Gastrocnemius medialis (tissue), 4 donors: ENCODE measurements at regions not wholly inside any gene's neighbourhood (a gene's known extent, or its start where the extent isn't known, plus 50 kb on each side); places are given as distances from the start of the nearest gene placed in this dataset.

Experiments used
- ATAC-seq, 2 donors: fragments of 150-250 bp; one replicate each; pipeline ENCODE4 v1.9.1; 2016
- DNase-seq, 2 donors: peaks; one replicate each; pipeline ENCODE4 v3.0.0-alpha.2; 2019
- H3K27ac ChIP-seq, 4 donors: fragments of 200-600 bp; sonication (generic); 1 replicate in 1 of 4; 2 replicates in 3 of 4; pipeline ENCODE4 v1.5.1; 2016 to 2018; ENCODE audit warnings: mild to moderate bottlenecking in 2 of 4, moderate library complexity in 1 of 4
- H3K27me3 ChIP-seq, 3 donors: fragments of 200-600 bp; sonication (generic) in 2 of 3; 1 replicate in 1 of 3; 2 replicates in 2 of 3; pipeline versions ENCODE4 v1.5.1 to v1.6.0; 2016 to 2019; ENCODE audit warnings: mild to moderate bottlenecking in 1 of 3, moderate library complexity in 1 of 3
- H3K36me3 ChIP-seq, 2 donors: fragments of 200-600 bp; sonication (generic) in 1 of 2; one replicate each; pipeline ENCODE4 v1.5.1; 2017 to 2018
- H3K4me1 ChIP-seq, 2 donors: fragments of 200-600 bp; sonication (generic) in 1 of 2; one replicate each; pipeline ENCODE4 v1.5.1; 2016 to 2017; ENCODE audit warnings: mild to moderate bottlenecking in 2 of 2
- H3K4me3 ChIP-seq, 4 donors: fragments of 200-600 bp; sonication (generic) in 3 of 4; 1 replicate in 1 of 4; 2 replicates in 3 of 4; pipeline ENCODE4 v1.5.1; 2016 to 2019; ENCODE audit warnings: mild to moderate bottlenecking in 2 of 4
- H3K9me3 ChIP-seq, 3 donors: fragments of 200-600 bp; sonication (generic) in 2 of 3; 1 replicate in 1 of 3; 2 replicates in 2 of 3; pipeline ENCODE4 v1.5.1; 2016 to 2019
- CTCF ChIP-seq, 5 experiments: fragments of 450-650 bp in 3 of 5; fragments of 200-600 bp in 2 of 5; sonication (generic) in 2 of 5; IDR thresholded peaks in 4 of 5; conservative IDR thresholded peaks in 1 of 5; 1 replicate in 4 of 5; 2 replicates in 1 of 5; pipeline ENCODE4 v1.5.1; 2016 to 2019; ENCODE audit warnings: antibody characterized with exemption in 5 of 5, mild to moderate bottlenecking in 3 of 5, moderate library complexity in 3 of 5
- POLR2A ChIP-seq, 2 donors: fragments of 450-650 bp; IDR thresholded peaks; one replicate each; pipeline ENCODE4 v1.6.1; 2017; ENCODE audit warnings: antibody characterized with exemption in 2 of 2, mild to moderate bottlenecking in 2 of 2, moderate library complexity in 2 of 2
- in situ Hi-C, 4 donors: fragments of 200-750 bp; cut with MboI; loops; one replicate each; pipeline versions ENCODE4 v1.15.0 to v1.8.0; 2017; ENCODE audit warnings: low sequenced_read_pairs in 4 of 4
- intact Hi-C: fragments of 100-400 bp; cut with DNase I; formaldehyde crosslinking; loops from one replicate; pipeline ENCODE4 v1.15.1; 2023; ENCODE audit warnings: low total_unique reads

GRCh38 chr22:48288376-48288940, 1526.0 kb downstream of the TBC1D22A start:
- in situ Hi-C loops (no loop called here), intact Hi-C loops (no loop called here)
- no peak for TF ChIP-seq CTCF (IDR thresholded peaks at IDR 0.05 in 4 of 5, conservative IDR thresholded peaks at IDR 0.05 in 1 of 5)
- TF ChIP-seq POLR2A (IDR thresholded peaks at IDR 0.05) = no peak
- Histone ChIP-seq H3K27ac (no peak overlapping the region), H3K4me3 (no peak overlapping the region), H3K36me3 (no peaks in the 10 kb centered on the region), H3K4me1 (no peaks in the 10 kb centered on the region), H3K27me3 (no peaks in the 10 kb centered on the region), H3K9me3 (no peaks in the 10 kb centered on the region)
- DNase-seq (no peak), ATAC-seq (no peak)

- Histone ChIP-seq H3K9me3 (no peaks in the 10 kb centered on the region), H3K36me3 (no peaks in the 10 kb centered on the region), H3K27ac (no peak overlapping the region), H3K4me3 (no peak overlapping the region), H3K27me3 (no peaks in the 10 kb centered on the region), H3K4me1 (no peaks in the 10 kb centered on the region)
- DNase-seq = no peak
- ATAC-seq = no peak
- TF ChIP-seq CTCF (IDR thresholded peaks at IDR 0.05 in 4 of 5, conservative IDR thresholded peaks at IDR 0.05 in 1 of 5) (no peak), POLR2A (IDR thresholded peaks at IDR 0.05) (no peak)
- in situ Hi-C loops = no loop called here
- intact Hi-C loops = no loop called here
Measured at GRCh38 chr22:48287031-48287430, 1524.6 kb downstream of the TBC1D22A start.

DNA sequence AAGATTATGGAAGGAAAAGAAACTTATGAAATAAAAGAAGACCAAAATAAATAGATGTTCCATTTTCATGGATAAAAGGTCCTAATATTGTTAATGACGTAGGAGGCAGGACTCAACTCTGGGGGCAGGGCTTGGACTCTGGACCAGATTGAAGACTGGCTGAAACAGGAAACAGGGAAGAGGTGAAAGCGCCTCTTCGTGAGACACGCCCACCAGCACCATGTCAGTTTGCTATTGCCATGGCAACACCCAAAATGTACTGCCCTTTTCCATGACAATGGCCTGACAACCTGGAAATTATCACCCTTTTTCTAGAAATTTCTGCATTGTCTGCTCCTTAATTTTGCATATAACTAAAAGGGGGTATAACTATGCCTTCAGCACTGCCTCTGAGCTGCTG, 1522.2 kb downstream of the TBC1D22A start:
- TF ChIP-seq CTCF (IDR thresholded peaks at IDR 0.05 in 4 of 5, conservative IDR thresholded peaks at IDR 0.05 in 1 of 5) (no peak), POLR2A (IDR thresholded peaks at IDR 0.05) (no peak)
- Histone ChIP-seq H3K36me3 (no peaks in the 10 kb centered on the region), H3K4me1 (no peaks in the 10 kb centered on the region), H3K27ac (no peak overlapping the region), H3K9me3 (no peaks in the 10 kb centered on the region), H3K4me3 (no peak overlapping the region), H3K27me3 (peaks cover 0 to 2% (median 0%) of the 10 kb centered on the region in 3 donors)
- in situ Hi-C loops = no loop called here
- DNase-seq (no peak), ATAC-seq (no peak)
- intact Hi-C loops = no loop called here

DNA sequence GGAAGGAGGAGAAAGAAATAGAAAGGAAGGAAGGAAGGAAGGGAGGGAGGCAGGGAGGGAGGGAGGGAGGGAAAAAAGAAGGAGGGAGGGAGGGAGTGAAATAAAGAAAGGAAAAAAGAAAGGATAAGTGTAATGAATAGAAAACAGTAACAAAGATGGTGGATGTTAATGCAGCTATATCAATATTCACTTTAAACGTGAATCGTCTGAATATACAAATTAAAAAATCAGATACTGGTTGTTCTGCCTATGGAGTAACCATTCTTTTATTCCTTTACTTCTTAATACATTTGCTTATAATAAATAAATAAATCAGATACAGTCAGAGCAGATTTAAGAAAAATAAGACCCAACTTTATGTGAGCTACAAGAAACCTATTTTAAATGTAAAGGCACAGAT, 1520.4 kb downstream of the TBC1D22A start:
- peaks cover 0 to 3% (median under 1%) of the 10 kb centered on the region in 3 donors for H3K27me3 ChIP-seq
- no peaks in the 10 kb centered on the region for H3K9me3 ChIP-seq
- DNase-seq (no peak), ATAC-seq (no peak)
- no peak overlapping the region for H3K27ac ChIP-seq
- in situ Hi-C loops = no loop called here
- no peak for TF ChIP-seq POLR2A (IDR thresholded peaks at IDR 0.05)
- TF ChIP-seq CTCF (IDR thresholded peaks at IDR 0.05 in 4 of 5, conservative IDR thresholded peaks at IDR 0.05 in 1 of 5) = no peak
- H3K4me3 ChIP-seq = no peak overlapping the region
- H3K4me1 ChIP-seq = no peaks in the 10 kb centered on the region
- intact Hi-C loops = no loop called here
- no peaks in the 10 kb centered on the region for H3K36me3 ChIP-seq

- Histone ChIP-seq H3K9me3 (no peaks in the 10 kb centered on the region), H3K27me3 (peaks cover 3 to 9% (median 4%) of the 10 kb centered on the region in 3 donors), H3K27ac (no peak overlapping the region), H3K4me1 (no peaks in the 10 kb centered on the region), H3K4me3 (no peak overlapping the region), H3K36me3 (no peaks in the 10 kb centered on the region)
- no peak for DNase-seq
- TF ChIP-seq CTCF (IDR thresholded peaks at IDR 0.05 in 4 of 5, conservative IDR thresholded peaks at IDR 0.05 in 1 of 5) (no peak), POLR2A (IDR thresholded peaks at IDR 0.05) (no peak)
- in situ Hi-C loops (no loop called here), intact Hi-C loops (no loop called here)
- ATAC-seq = no peak
Measured at GRCh38 chr22:48279461-48279756, 1517.0 kb downstream of the TBC1D22A start.
